ENCODE measurements at regions not wholly inside any gene's neighbourhood (a gene's known extent, or its start where the extent isn't known, plus 50 kb on each side); places are given as distances from the start of the nearest gene placed in this dataset.

GRCh38 chr11:97574976-97575665 is 1185.3 kb downstream of the JRKL start:
- TF ChIP-seq SP1 (IDR thresholded peaks at IDR 0.05) (no peak), L3MBTL2 (conservative IDR thresholded peaks at IDR 0.05) (no peak), CTBP1 (IDR thresholded peaks at IDR 0.05; ENCODE audit: borderline replicate concordance) (no peak), ELF4 (IDR thresholded peaks at IDR 0.05) (no peak), LEF1 (IDR thresholded peaks at IDR 0.05; ENCODE audit: borderline replicate concordance) (no peak), SUZ12 (IDR thresholded peaks at IDR 0.05) (no peak), NFRKB (IDR thresholded peaks at IDR 0.05) (no peak), FOXK2 (IDR thresholded peaks at IDR 0.05) (no peak), ARNT (IDR thresholded peaks at IDR 0.05) (no peak)
- ChIA-PET CTCF (interaction anchor here (0.6 kb wide), 1 partner anchor 1110 kb away, joined by 3 read pairs; no protein-coding TSS in a partner anchor), POLR2A (no interaction called here)
- no peak for DNase-seq (ENCODE audit: extremely low spot score)

DNA sequence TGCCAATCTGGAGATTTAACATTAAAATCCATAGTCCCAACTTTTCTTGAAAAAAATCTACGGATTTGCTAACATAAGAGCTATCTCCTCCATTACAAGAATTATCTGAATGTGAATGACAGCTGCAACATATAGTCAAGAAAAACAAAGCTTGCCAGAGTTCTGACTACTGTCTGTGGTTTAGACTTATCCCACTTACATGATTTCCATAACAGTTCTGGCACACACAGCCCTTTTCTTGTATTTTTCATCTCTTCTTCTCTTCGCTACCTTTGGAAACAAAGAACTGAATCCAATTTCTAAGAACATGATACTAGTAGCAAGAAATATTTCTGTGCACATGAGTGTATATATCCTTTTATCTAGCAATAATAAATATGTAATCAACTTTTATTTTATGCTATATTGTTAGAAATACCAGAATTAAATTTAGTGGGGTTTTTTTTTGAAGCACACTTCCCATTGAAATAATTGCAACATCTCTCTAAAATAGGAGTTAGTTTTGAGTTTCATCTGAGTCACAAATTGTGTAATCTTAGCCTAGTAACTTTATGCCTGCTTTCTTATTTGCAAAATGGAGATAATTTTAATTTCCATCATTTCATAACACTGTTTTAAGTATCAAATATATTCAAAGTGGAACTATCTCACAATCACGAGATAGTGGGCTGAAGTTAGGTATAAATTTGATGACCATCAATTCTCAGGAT is 1217.6 kb downstream of the JRKL start:
- ChIA-PET CTCF (no interaction called here), POLR2A (no interaction called here)
- no peak for DNase-seq (ENCODE audit: extremely low spot score)
- no peak for TF ChIP-seq ARNT (IDR thresholded peaks at IDR 0.05)
- no peak for TF ChIP-seq ZNF384 (IDR thresholded peaks at IDR 0.05)
- no peak for TF ChIP-seq HDGF (IDR thresholded peaks at IDR 0.05; ENCODE audit: borderline replicate concordance)
- no peak for TF ChIP-seq FOXM1 (IDR thresholded peaks at IDR 0.05; ENCODE audit: borderline replicate concordance)
- TF ChIP-seq TARDBP (IDR thresholded peaks at IDR 0.05), result no peak
- TF ChIP-seq LEF1 (IDR thresholded peaks at IDR 0.05; ENCODE audit: borderline replicate concordance), result no peak
- TF ChIP-seq NFRKB (IDR thresholded peaks at IDR 0.05), result no peak
- TF ChIP-seq L3MBTL2 (conservative IDR thresholded peaks at IDR 0.05), result no peak
- no peak for TF ChIP-seq ELF4 (IDR thresholded peaks at IDR 0.05)
- TF ChIP-seq SUZ12 (IDR thresholded peaks at IDR 0.05), result no peak
- no peak for TF ChIP-seq PKNOX1 (IDR thresholded peaks at IDR 0.05)
- TF ChIP-seq CTBP1 (IDR thresholded peaks at IDR 0.05; ENCODE audit: borderline replicate concordance), result no peak
- no peak for TF ChIP-seq SP1 (IDR thresholded peaks at IDR 0.05)
- TF ChIP-seq FOXK2 (IDR thresholded peaks at IDR 0.05), result no peak
- no peak for TF ChIP-seq FOXA1 (IDR thresholded peaks at IDR 0.05)
- no peak for TF ChIP-seq BHLHE40 (IDR thresholded peaks at IDR 0.05; ENCODE audit: borderline replicate concordance)

DNA sequence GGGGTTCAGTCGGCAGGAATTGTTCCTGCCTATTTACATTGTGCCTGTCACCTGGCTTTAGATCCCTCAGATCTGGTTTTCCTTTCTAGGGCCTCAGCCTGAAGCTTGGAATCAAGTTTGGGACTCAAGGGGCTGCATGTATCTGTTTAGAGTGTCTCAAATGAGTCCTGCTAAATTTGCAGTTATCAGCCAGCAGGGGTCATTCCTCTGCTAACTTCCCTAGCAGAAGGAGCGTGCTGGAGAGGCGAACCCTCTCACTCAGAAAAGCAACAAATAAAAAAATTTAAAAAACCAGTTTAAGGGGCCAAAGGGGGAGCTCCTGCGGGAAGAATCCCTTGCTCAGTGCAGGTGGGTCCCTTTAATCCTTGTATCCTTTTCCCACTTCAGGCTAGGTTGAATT is 1220.2 kb downstream of the JRKL start:
- no peak for DNase-seq (ENCODE audit: extremely low spot score)
- ChIA-PET CTCF (no interaction called here), POLR2A (no interaction called here)

DNA sequence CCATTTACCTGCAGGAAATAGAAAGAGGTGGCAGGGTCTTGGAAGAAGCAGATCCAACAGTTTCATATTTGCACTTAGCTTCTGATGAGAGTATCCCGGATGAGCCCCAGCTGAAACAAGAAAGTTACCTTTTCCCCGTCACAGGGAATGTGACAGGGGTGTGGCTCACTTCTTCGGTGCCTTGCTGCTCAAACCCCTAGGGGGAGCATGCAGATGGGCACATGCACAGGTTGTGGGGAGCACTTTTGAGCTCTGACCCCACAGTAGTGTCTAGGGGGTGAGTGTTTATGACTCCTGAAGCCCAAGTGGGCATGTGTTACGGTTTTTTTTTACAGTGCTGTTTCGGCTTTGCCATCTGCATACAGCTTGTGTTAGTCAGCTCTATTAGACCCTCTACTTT is 1221.0 kb downstream of the JRKL start:
- no peak for DNase-seq (ENCODE audit: extremely low spot score)
- ChIA-PET CTCF (no interaction called here), POLR2A (no interaction called here)
- no peak for TF ChIP-seq ELF4 (IDR thresholded peaks at IDR 0.05)
- no peak for TF ChIP-seq NFRKB (IDR thresholded peaks at IDR 0.05)
- TF ChIP-seq ZNF384 (IDR thresholded peaks at IDR 0.05), result no peak
- TF ChIP-seq SP1 (IDR thresholded peaks at IDR 0.05), result no peak
- no peak for TF ChIP-seq FOXK2 (IDR thresholded peaks at IDR 0.05)
- no peak for TF ChIP-seq PKNOX1 (IDR thresholded peaks at IDR 0.05)
- no peak for TF ChIP-seq FOXA1 (IDR thresholded peaks at IDR 0.05)
- no peak for TF ChIP-seq L3MBTL2 (conservative IDR thresholded peaks at IDR 0.05)
- TF ChIP-seq SUZ12 (IDR thresholded peaks at IDR 0.05), result no peak
- TF ChIP-seq BHLHE40 (IDR thresholded peaks at IDR 0.05; ENCODE audit: borderline replicate concordance), result no peak
- TF ChIP-seq CTBP1 (IDR thresholded peaks at IDR 0.05; ENCODE audit: borderline replicate concordance), result no peak
- TF ChIP-seq TARDBP (IDR thresholded peaks at IDR 0.05), result no peak
- TF ChIP-seq HDGF (IDR thresholded peaks at IDR 0.05; ENCODE audit: borderline replicate concordance), result no peak
- no peak for TF ChIP-seq LEF1 (IDR thresholded peaks at IDR 0.05; ENCODE audit: borderline replicate concordance)
- no peak for TF ChIP-seq FOXM1 (IDR thresholded peaks at IDR 0.05; ENCODE audit: borderline replicate concordance)
- no peak for TF ChIP-seq ARNT (IDR thresholded peaks at IDR 0.05)

More for the DNA sequence above, 1220.2 kb downstream of the JRKL start:
- TF ChIP-seq LEF1 (IDR thresholded peaks at IDR 0.05; ENCODE audit: borderline replicate concordance) (no peak), FOXK2 (IDR thresholded peaks at IDR 0.05) (no peak), CTBP1 (IDR thresholded peaks at IDR 0.05; ENCODE audit: borderline replicate concordance) (no peak), ARNT (IDR thresholded peaks at IDR 0.05) (no peak), SP1 (IDR thresholded peaks at IDR 0.05) (no peak), NFRKB (IDR thresholded peaks at IDR 0.05) (no peak), ZNF384 (IDR thresholded peaks at IDR 0.05) (no peak), TARDBP (IDR thresholded peaks at IDR 0.05) (no peak), HDGF (IDR thresholded peaks at IDR 0.05; ENCODE audit: borderline replicate concordance) (no peak), FOXA1 (IDR thresholded peaks at IDR 0.05) (no peak), FOXM1 (IDR thresholded peaks at IDR 0.05; ENCODE audit: borderline replicate concordance) (no peak)

- ChIA-PET POLR2A (no interaction called here), CTCF (no interaction called here)
- no peak for DNase-seq (ENCODE audit: extremely low spot score)
- TF ChIP-seq FOXM1 (IDR thresholded peaks at IDR 0.05; ENCODE audit: borderline replicate concordance) (no peak), NFRKB (IDR thresholded peaks at IDR 0.05) (no peak), ZNF384 (IDR thresholded peaks at IDR 0.05) (no peak), LEF1 (IDR thresholded peaks at IDR 0.05; ENCODE audit: borderline replicate concordance) (no peak), SP1 (IDR thresholded peaks at IDR 0.05) (no peak), ELF4 (IDR thresholded peaks at IDR 0.05) (no peak), SUZ12 (IDR thresholded peaks at IDR 0.05) (no peak), FOXK2 (IDR thresholded peaks at IDR 0.05) (no peak), ARNT (IDR thresholded peaks at IDR 0.05) (no peak), L3MBTL2 (conservative IDR thresholded peaks at IDR 0.05) (no peak), CTBP1 (IDR thresholded peaks at IDR 0.05; ENCODE audit: borderline replicate concordance) (no peak), HDGF (IDR thresholded peaks at IDR 0.05; ENCODE audit: borderline replicate concordance) (no peak), FOXA1 (IDR thresholded peaks at IDR 0.05) (no peak), BHLHE40 (IDR thresholded peaks at IDR 0.05; ENCODE audit: borderline replicate concordance) (no peak), TARDBP (IDR thresholded peaks at IDR 0.05) (no peak)
Measured at GRCh38 chr11:97611345-97611744, 1221.5 kb downstream of the JRKL start.

DNA sequence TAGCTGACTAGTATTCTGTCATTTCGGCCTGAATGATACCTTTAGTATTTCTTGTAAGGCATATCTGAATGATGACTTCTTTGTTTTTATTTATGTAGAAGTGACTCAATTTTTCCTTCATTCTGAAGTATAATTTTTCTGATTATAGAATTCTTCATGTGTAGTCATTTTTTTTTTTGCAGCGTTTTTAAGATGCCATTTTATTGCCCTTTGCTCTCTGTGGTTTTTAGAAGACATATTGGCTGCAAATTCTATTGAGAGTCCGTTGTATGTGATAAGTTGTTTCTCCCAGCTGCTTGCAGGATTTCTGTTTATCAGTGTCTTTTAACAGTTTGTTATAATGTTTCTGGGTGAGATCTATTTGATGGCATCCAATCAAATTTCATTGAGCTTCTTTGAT is 1224.8 kb downstream of the JRKL start:
- POLR2A ChIA-PET, result no interaction called here
- DNase-seq (ENCODE audit: extremely low spot score), result no peak
- CTCF ChIA-PET, result interaction anchor here (0.6 kb wide), 1 partner anchor 118 kb away, joined by 3 read pairs; no protein-coding TSS in a partner anchor
- no peak for TF ChIP-seq BHLHE40 (IDR thresholded peaks at IDR 0.05; ENCODE audit: borderline replicate concordance)
- no peak for TF ChIP-seq CTBP1 (IDR thresholded peaks at IDR 0.05; ENCODE audit: borderline replicate concordance)
- TF ChIP-seq LEF1 (IDR thresholded peaks at IDR 0.05; ENCODE audit: borderline replicate concordance), result no peak
- TF ChIP-seq NFRKB (IDR thresholded peaks at IDR 0.05), result no peak
- TF ChIP-seq ARNT (IDR thresholded peaks at IDR 0.05), result no peak
- no peak for TF ChIP-seq HDGF (IDR thresholded peaks at IDR 0.05; ENCODE audit: borderline replicate concordance)
- no peak for TF ChIP-seq FOXA1 (IDR thresholded peaks at IDR 0.05)
- TF ChIP-seq FOXK2 (IDR thresholded peaks at IDR 0.05), result no peak
- TF ChIP-seq TARDBP (IDR thresholded peaks at IDR 0.05), result no peak
- TF ChIP-seq SP1 (IDR thresholded peaks at IDR 0.05), result no peak
